ENCODE measurements at regions not wholly inside any gene's neighbourhood (a gene's known extent, or its start where the extent isn't known, plus 50 kb on each side); places are given as distances from the start of the nearest gene placed in this dataset.

- no peak for TF ChIP-seq MAX (CRISPR knock-in tag; IDR thresholded peaks at IDR 0.05)
- TF ChIP-seq CBFB (CRISPR knock-in tag; IDR thresholded peaks at IDR 0.05; ENCODE audit: low read depth), result no peak
- TF ChIP-seq CTCF (IDR thresholded peaks at IDR 0.05), result no peak
- no peak for TF ChIP-seq USF1 (CRISPR knock-in tag; IDR thresholded peaks at IDR 0.05)
- no peak for TF ChIP-seq IRF1 (CRISPR knock-in tag; IDR thresholded peaks at IDR 0.05)
- TF ChIP-seq ZNF263 (CRISPR knock-in tag; IDR thresholded peaks at IDR 0.05; ENCODE audit: low read depth), result no peak
- no peak for TF ChIP-seq ZNF232 (CRISPR knock-in tag; IDR thresholded peaks at IDR 0.05)
- no peak for TF ChIP-seq ESRRA (CRISPR knock-in tag; IDR thresholded peaks at IDR 0.05; ENCODE audit: borderline replicate concordance)
- no peak for TF ChIP-seq FOXK1 (CRISPR knock-in tag; IDR thresholded peaks at IDR 0.05)
Measured at GRCh38 chr3:65173841-65174240, 486.0 kb upstream of the ADAMTS9 start.

All from WTC11 (cell line).